ENCODE measurements at regions not wholly inside any gene's neighbourhood (a gene's known extent, or its start where the extent isn't known, plus 50 kb on each side); places are given as distances from the start of the nearest gene placed in this dataset.
"Not testable (repeated sequence)": the region's sequence is repeated elsewhere in the genome, so short reads cannot be mapped to it uniquely, and the experiment has no call there.

DNA sequence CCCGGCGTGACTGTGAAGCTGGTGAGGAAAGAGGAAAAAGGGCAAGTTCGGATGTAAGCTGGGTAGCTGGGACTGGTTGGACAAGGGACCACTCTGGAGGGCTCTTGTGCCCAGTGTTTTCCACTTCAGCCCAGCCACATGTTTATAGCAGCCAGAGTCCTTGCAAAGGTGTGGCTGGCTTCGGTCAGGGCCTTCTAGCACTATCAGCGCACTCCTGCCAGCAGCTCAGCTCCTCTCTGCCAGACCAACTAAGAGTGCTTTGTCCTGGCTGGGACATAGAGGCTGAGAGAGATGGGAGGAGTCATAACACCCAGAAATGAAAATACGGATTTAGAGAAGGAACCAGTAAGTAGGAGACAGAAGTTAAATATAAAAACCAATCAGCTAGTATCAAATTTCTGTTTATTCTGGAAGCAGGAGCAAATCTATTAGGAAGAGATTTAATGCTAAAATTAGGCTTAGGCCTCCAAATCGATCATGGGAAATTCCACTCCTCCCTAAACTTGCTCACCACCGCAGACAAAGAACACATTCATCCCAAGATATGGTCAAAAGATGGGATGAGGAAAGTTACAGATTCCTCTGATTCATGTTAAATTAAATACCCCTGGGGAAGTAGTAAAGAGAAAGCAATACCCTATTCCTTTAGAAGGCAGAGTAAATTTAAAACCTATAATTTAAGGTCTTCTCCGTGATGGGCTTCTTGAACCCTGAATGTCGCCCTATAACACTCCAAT, 135.0 kb downstream of the RALA start:
- H3K9me3 Mint-ChIP-seq, result peaks cover 0 to 3% (median 0%) of the 10 kb centered on the region in 11 donors
- ChIA-PET POLR2A (no interaction called here), CTCF (interaction anchor here (1.8 kb wide), 1 partner anchor 178 kb away, joined by 5 read pairs; no protein-coding TSS in a partner anchor)
- H3K27ac Mint-ChIP-seq, result no peak overlapping the region
- H3K36me3 Mint-ChIP-seq, result peaks cover 0 to 12% (median under 1%) of the 10 kb centered on the region in 5 donors
- no peak overlapping the region for H3K4me3 Mint-ChIP-seq
- ATAC-seq (no peak), DNase-seq (no peak)
- Histone ChIP-seq H3K4me3 (ENCODE audit: low read length) (no peak overlapping the region), H3K27me3 (ENCODE audit: control insufficient read depth in 2 of 2, insufficient read depth in 2 of 2, low read length in 2 of 2) (no peaks in the 10 kb centered on the region), H3K27ac (ENCODE audit: low read depth, low read length) (no peak overlapping the region), H3K36me3 (ENCODE audit: control insufficient read depth in 2 of 3, insufficient read depth in 3 of 3, low read length in 3 of 3) (no peaks in the 10 kb centered on the region), H3K4me1 (ENCODE audit: control insufficient read depth in 2 of 2, insufficient read depth in 2 of 2, low read length in 2 of 2) (no peaks in the 10 kb centered on the region), H3K9me3 (ENCODE audit: control insufficient read depth in 2 of 3, low read length in 3 of 3) (no peaks in the 10 kb centered on the region)
- H3K27me3 Mint-ChIP-seq, result no peaks in the 10 kb centered on the region
- H3K4me1 Mint-ChIP-seq, result peaks cover 4 to 14% (median 10%) of the 10 kb centered on the region in 7 donors
- intact Hi-C loops (cut with micrococcal nuclease), result no loop called here

DNA sequence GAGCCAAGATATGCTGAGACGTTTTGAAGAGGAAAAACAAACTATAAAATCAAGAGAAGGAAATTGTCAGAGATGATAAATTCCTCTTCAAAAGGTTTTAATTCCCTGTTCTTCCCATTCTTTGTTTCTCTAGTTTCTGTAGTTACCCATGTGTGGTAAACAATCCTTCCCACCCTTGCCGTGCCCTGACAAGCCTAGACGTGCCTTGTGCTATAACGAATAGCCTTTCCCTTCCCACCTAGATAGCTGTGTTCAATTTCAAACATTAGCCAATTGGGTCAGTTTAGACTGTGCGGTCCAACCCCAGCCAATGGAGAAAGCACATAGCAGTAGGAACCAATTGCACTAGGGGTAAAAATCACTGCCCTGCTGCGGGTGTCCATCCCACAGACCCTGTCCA, 138.1 kb downstream of the RALA start:
- peaks cover 0 to 14% (median 5%) of the 10 kb centered on the region in 7 donors for H3K4me1 Mint-ChIP-seq
- no peaks in the 10 kb centered on the region for H3K36me3 ChIP-seq (ENCODE audit: control insufficient read depth in 2 of 3, insufficient read depth in 3 of 3, low read length in 3 of 3)
- no peak overlapping the region for H3K4me3 Mint-ChIP-seq
- ATAC-seq (no peak), DNase-seq (no peak)
- H3K27ac ChIP-seq (ENCODE audit: low read depth, low read length), result no peak overlapping the region
- H3K4me1 ChIP-seq (ENCODE audit: control insufficient read depth in 2 of 2, insufficient read depth in 2 of 2, low read length in 2 of 2), result no peaks in the 10 kb centered on the region
- H3K27ac Mint-ChIP-seq, result no peak overlapping the region
- no peak overlapping the region for H3K4me3 ChIP-seq (ENCODE audit: low read length)
- CTCF ChIA-PET, result interaction anchor here (0.5 kb wide), 1 partner anchor 282 kb away, joined by 3 read pairs; no protein-coding TSS in a partner anchor
- H3K27me3 Mint-ChIP-seq, result peaks cover 0 to 2% (median 0%) of the 10 kb centered on the region in 5 donors
- H3K36me3 Mint-ChIP-seq, result peaks cover 0 to 11% (median 0%) of the 10 kb centered on the region in 5 donors
- no peaks in the 10 kb centered on the region for H3K9me3 ChIP-seq (ENCODE audit: control insufficient read depth in 2 of 3, low read length in 3 of 3)
- intact Hi-C loops (cut with micrococcal nuclease), result no loop called here
- no peaks in the 10 kb centered on the region for H3K27me3 ChIP-seq (ENCODE audit: control insufficient read depth in 2 of 2, insufficient read depth in 2 of 2, low read length in 2 of 2)
- H3K9me3 Mint-ChIP-seq, result peaks cover 0 to 3% (median 0%) of the 10 kb centered on the region in 11 donors
- POLR2A ChIA-PET, result no interaction called here

DNA sequence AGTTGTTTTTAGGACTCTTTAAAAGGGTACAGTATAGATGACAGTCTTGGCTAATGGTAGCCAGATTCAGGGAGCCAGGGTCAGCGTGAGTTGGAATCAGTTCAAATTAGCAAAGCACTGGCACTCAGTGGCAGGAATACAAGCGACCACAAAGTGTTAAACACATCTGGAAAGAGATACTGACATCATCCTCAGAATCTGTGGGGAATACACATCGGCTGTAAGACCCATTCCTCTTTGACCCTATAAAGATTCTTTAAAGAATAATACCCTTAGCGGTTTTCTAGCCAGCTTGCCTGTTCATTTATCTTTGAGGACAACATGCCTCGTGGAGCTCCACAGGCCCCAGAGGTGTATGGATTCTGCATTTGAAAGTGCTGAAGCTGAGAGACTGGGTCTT, 139.1 kb downstream of the RALA start:
- H3K27me3 Mint-ChIP-seq; H3K36me3 Mint-ChIP-seq; H3K27ac Mint-ChIP-seq; CTCF ChIA-PET; DNase-seq; H3K36me3 ChIP-seq (ENCODE audit: control insufficient read depth in 2 of 3, insufficient read depth in 3 of 3, low read length in 3 of 3); H3K9me3 Mint-ChIP-seq; intact Hi-C loops (cut with micrococcal nuclease); H3K4me1 ChIP-seq (ENCODE audit: control insufficient read depth in 2 of 2, insufficient read depth in 2 of 2, low read length in 2 of 2); H3K27me3 ChIP-seq (ENCODE audit: control insufficient read depth in 2 of 2, insufficient read depth in 2 of 2, low read length in 2 of 2); ATAC-seq; H3K4me3 ChIP-seq (ENCODE audit: low read length); H3K4me3 Mint-ChIP-seq; H3K9me3 ChIP-seq (ENCODE audit: control insufficient read depth in 2 of 3, low read length in 3 of 3); H3K27ac ChIP-seq (ENCODE audit: low read depth, low read length): not testable (repeated sequence)
- H3K4me1 Mint-ChIP-seq, result peaks cover 0 to 14% (median 5%) of the 10 kb centered on the region in 7 donors
- POLR2A ChIA-PET, result interaction anchor here (0.6 kb wide), 1 partner anchor 54 kb away, joined by 3 read pairs; no protein-coding TSS in a partner anchor

GRCh38 chr7:39762881-39763280, 139.5 kb downstream of the RALA start:
- H3K27ac ChIP-seq (ENCODE audit: low read depth, low read length); H3K36me3 Mint-ChIP-seq; H3K9me3 Mint-ChIP-seq; H3K27ac Mint-ChIP-seq; DNase-seq; H3K27me3 ChIP-seq (ENCODE audit: control insufficient read depth in 2 of 2, insufficient read depth in 2 of 2, low read length in 2 of 2); H3K4me3 Mint-ChIP-seq; CTCF ChIA-PET; H3K9me3 ChIP-seq (ENCODE audit: control insufficient read depth in 2 of 3, low read length in 3 of 3); H3K4me3 ChIP-seq (ENCODE audit: low read length); H3K4me1 ChIP-seq (ENCODE audit: control insufficient read depth in 2 of 2, insufficient read depth in 2 of 2, low read length in 2 of 2); H3K36me3 ChIP-seq (ENCODE audit: control insufficient read depth in 2 of 3, insufficient read depth in 3 of 3, low read length in 3 of 3); ATAC-seq; H3K27me3 Mint-ChIP-seq; intact Hi-C loops (cut with micrococcal nuclease): not testable (repeated sequence)
- H3K4me1 Mint-ChIP-seq, result peaks cover 0 to 14% (median 5%) of the 10 kb centered on the region in 7 donors
- POLR2A ChIA-PET, result interaction anchor here (0.6 kb wide), 1 partner anchor 54 kb away, joined by 3 read pairs; no protein-coding TSS in a partner anchor

DNA sequence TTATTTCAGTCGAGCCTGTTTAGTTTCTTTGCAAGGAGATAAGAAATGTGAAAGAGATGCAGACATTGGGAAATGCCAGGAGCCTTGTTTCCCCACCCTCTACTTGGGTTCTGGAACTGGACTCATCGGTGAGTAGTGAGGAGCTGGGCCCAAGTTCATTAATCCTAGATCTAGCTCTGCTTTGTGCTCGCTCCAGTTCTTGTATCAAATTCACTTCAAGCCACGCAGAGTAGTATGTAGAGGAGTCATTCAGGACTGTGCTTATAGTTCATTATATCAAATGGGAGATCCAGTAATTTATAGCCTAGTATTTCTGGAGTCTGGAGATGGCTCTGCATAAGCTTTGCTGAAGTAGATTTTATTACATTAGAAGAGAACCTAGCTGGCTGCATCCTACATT, 142.5 kb downstream of the RALA start:
- H3K27me3 Mint-ChIP-seq; H3K4me1 ChIP-seq (ENCODE audit: control insufficient read depth in 2 of 2, insufficient read depth in 2 of 2, low read length in 2 of 2); intact Hi-C loops (cut with micrococcal nuclease); H3K4me3 Mint-ChIP-seq; H3K27ac ChIP-seq (ENCODE audit: low read depth, low read length); H3K27ac Mint-ChIP-seq; POLR2A ChIA-PET; H3K36me3 ChIP-seq (ENCODE audit: control insufficient read depth in 2 of 3, insufficient read depth in 3 of 3, low read length in 3 of 3); H3K27me3 ChIP-seq (ENCODE audit: control insufficient read depth in 2 of 2, insufficient read depth in 2 of 2, low read length in 2 of 2); DNase-seq; H3K9me3 Mint-ChIP-seq; H3K9me3 ChIP-seq (ENCODE audit: control insufficient read depth in 2 of 3, low read length in 3 of 3); H3K4me3 ChIP-seq (ENCODE audit: low read length); ATAC-seq: not testable (repeated sequence)
- H3K4me1 Mint-ChIP-seq, result peaks cover 0 to 14% (median 5%) of the 10 kb centered on the region in 7 donors
- H3K36me3 Mint-ChIP-seq, result peaks cover 0 to 14% (median 0%) of the 10 kb centered on the region in 5 donors
- CTCF ChIA-PET, result interaction anchor here (0.6 kb wide), 1 partner anchor 176 kb away, joined by 3 read pairs; no protein-coding TSS in a partner anchor

GRCh38 chr7:39768439-39768838, 145.1 kb downstream of the RALA start:
- H3K36me3 ChIP-seq (ENCODE audit: control insufficient read depth in 2 of 3, insufficient read depth in 3 of 3, low read length in 3 of 3); intact Hi-C loops (cut with micrococcal nuclease); ATAC-seq; CTCF ChIA-PET; H3K4me1 Mint-ChIP-seq; H3K27ac ChIP-seq (ENCODE audit: low read depth, low read length); H3K4me1 ChIP-seq (ENCODE audit: control insufficient read depth in 2 of 2, insufficient read depth in 2 of 2, low read length in 2 of 2); H3K9me3 ChIP-seq (ENCODE audit: control insufficient read depth in 2 of 3, low read length in 3 of 3); H3K27me3 ChIP-seq (ENCODE audit: control insufficient read depth in 2 of 2, insufficient read depth in 2 of 2, low read length in 2 of 2); DNase-seq; H3K4me3 ChIP-seq (ENCODE audit: low read length); H3K9me3 Mint-ChIP-seq; H3K27me3 Mint-ChIP-seq; H3K4me3 Mint-ChIP-seq: not testable (repeated sequence)
- peaks cover 0 to 22% (median 0%) of the 10 kb centered on the region in 5 donors for H3K36me3 Mint-ChIP-seq
- POLR2A ChIA-PET, result interaction anchor here (0.7 kb wide), 1 partner anchor 1536 kb away, joined by 3 read pairs; no protein-coding TSS in a partner anchor
- peak overlapping the region in 1 of 9 donors; percentile 76 for H3K27ac Mint-ChIP-seq

DNA sequence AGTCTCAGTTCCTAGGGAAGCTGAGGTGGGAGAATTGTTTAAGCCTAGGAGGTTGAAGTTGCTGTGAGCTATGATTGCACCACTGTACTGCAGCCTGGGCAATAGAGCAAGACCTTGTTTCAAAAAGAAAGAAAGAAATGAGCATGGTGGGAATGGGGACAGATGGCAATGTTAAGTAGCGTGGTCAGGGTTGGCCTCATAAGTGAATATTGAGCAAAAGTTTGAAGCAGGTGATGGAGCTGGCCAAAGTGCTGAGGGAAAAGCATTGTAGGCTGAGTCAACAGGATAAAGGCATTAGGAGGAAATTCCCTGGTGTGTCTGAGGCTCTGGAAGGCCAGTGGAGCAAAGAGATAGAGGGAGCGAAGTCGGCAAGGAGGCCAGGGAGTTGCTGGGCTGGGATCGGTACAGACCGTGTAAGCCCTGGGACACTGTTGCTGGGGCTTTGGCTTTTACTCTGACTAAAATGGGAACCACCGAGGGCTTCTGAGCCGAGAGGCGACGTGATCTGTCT, 151.0 kb downstream of the RALA start:
- H3K36me3 Mint-ChIP-seq, result peaks cover 0 to 23% (median 4%) of the 10 kb centered on the region in 5 donors
- H3K4me1 Mint-ChIP-seq; DNase-seq; ATAC-seq; H3K4me1 ChIP-seq (ENCODE audit: control insufficient read depth in 2 of 2, insufficient read depth in 2 of 2, low read length in 2 of 2); H3K9me3 ChIP-seq (ENCODE audit: control insufficient read depth in 2 of 3, low read length in 3 of 3); H3K4me3 Mint-ChIP-seq; CTCF ChIA-PET; intact Hi-C loops (cut with micrococcal nuclease); H3K27me3 ChIP-seq (ENCODE audit: control insufficient read depth in 2 of 2, insufficient read depth in 2 of 2, low read length in 2 of 2); POLR2A ChIA-PET; H3K4me3 ChIP-seq (ENCODE audit: low read length); H3K9me3 Mint-ChIP-seq; H3K27ac Mint-ChIP-seq; H3K36me3 ChIP-seq (ENCODE audit: control insufficient read depth in 2 of 3, insufficient read depth in 3 of 3, low read length in 3 of 3); H3K27ac ChIP-seq (ENCODE audit: low read depth, low read length); H3K27me3 Mint-ChIP-seq: not testable (repeated sequence)
